H1 (cell line): ENCODE measurements at regions not wholly inside any gene's neighbourhood (a gene's known extent, or its start where the extent isn't known, plus 50 kb on each side); places are given as distances from the start of the nearest gene placed in this dataset.

Experiments
- CTCF ChIA-PET: fragments of 300-600 bp; sonication (Branson Sonifier 250); formaldehyde crosslinking; loops from one replicate; lab custom pipeline; 2021; ENCODE audit not compliant: partially characterized antibody; lab: Charles Lee
- POLR2A ChIA-PET: fragments of 300-600 bp; sonication (Branson Sonifier 250); formaldehyde crosslinking; loops from one replicate; lab custom pipeline; 2021; ENCODE audit warnings: inconsistent platforms; ENCODE audit not compliant: partially characterized antibody; lab: Charles Lee
- DNase-seq, 2 experiments: peaks; one replicate each; pipeline versions ENCODE4 v3.0.0 to v3.0.0-alpha.2; 2010 to 2022; ENCODE audit warnings: low spot score in 2 of 2, low read depth in 1 of 2, mixed read lengths in 1 of 2
- FAIRE-seq: peaks from 2 replicates; lab custom pipeline; 2011; peaks lifted over from hg19 to GRCh38; lab: Jason Lieb, UNC
- H2AFZ ChIP-seq: 2 replicates; pipeline ENCODE4 v1.8.1; 2012; ENCODE audit warnings: low read length, inconsistent platforms
- H2AK5ac ChIP-seq: 2 replicates; pipeline ENCODE4 v1.6.1; 2013; ENCODE audit warnings: low read depth, low read length
- H2BK120ac ChIP-seq: replicated peaks from 2 replicates; pipeline ENCODE3; 2013; ENCODE audit warnings: low read depth, low read length, inconsistent platforms
- H2BK12ac ChIP-seq: 2 replicates; pipeline ENCODE4 v1.6.1; 2013; ENCODE audit warnings: low read depth, low read length
- H2BK15ac ChIP-seq: 2 replicates; pipeline ENCODE4 v1.6.1; 2013; ENCODE audit warnings: low read length
- H2BK20ac ChIP-seq: 2 replicates; pipeline ENCODE4 v1.6.1; 2013; ENCODE audit warnings: low read length
- H2BK5ac ChIP-seq: 2 replicates; pipeline ENCODE4 v1.6.1; 2013; ENCODE audit warnings: low read depth, low read length
- H3K14ac ChIP-seq: 2 replicates; pipeline ENCODE4 v1.6.1; 2013; ENCODE audit warnings: inconsistent platforms; ENCODE audit not compliant: insufficient read length
- H3K18ac ChIP-seq: 2 replicates; pipeline ENCODE4 v1.6.1; 2013; ENCODE audit warnings: low read length; ENCODE audit errors: extremely low read depth
- H3K23ac ChIP-seq: 2 replicates; pipeline ENCODE4 v1.6.1; 2013; ENCODE audit warnings: inconsistent platforms; ENCODE audit not compliant: insufficient read length
- H3K23me2 ChIP-seq: 2 replicates; pipeline ENCODE4 v1.6.1; 2013; ENCODE audit warnings: low read depth, low read length
- H3K27ac ChIP-seq: 2 replicates; pipeline ENCODE4 v1.6.1; 2011; ENCODE audit warnings: low read depth, low read length, inconsistent platforms
- H3K27me3 ChIP-seq, 4 experiments: replicated peaks in 1 of 4; 1 replicate in 1 of 4; 2 replicates in 3 of 4; pipeline versions ENCODE4 v1.6.1 to v1.8.1; 2011 to 2013; ENCODE audit warnings: low read length in 3 of 4, mild to moderate bottlenecking in 3 of 4, inconsistent platforms in 2 of 4, mixed read lengths in 2 of 4, moderate library complexity in 1 of 4; ENCODE audit not compliant: control insufficient read depth in 3 of 4, insufficient read depth in 3 of 4; ENCODE audit errors: extremely low read depth in 1 of 4
- H3K36me3 ChIP-seq, 4 experiments: 2 replicates each; pipeline versions ENCODE4 v1.6.1 to v1.8.1; 2011 to 2013; ENCODE audit warnings: mild to moderate bottlenecking in 4 of 4, low read length in 3 of 4, moderate library complexity in 2 of 4, control low read depth in 1 of 4, inconsistent platforms in 1 of 4; ENCODE audit not compliant: insufficient read depth in 4 of 4, control insufficient read depth in 2 of 4
- H3K4ac ChIP-seq: replicated peaks from 2 replicates; pipeline ENCODE3; 2013; ENCODE audit warnings: low read length, low read depth, mixed read lengths, inconsistent platforms; ENCODE audit not compliant: insufficient read length
- H3K4me1 ChIP-seq, 4 experiments: replicated peaks in 1 of 4; 1 replicate in 1 of 4; 2 replicates in 3 of 4; pipeline versions ENCODE4 v1.6.1 to v1.8.1; 2011 to 2013; ENCODE audit warnings: low read length in 3 of 4, inconsistent platforms in 2 of 4, mixed read lengths in 1 of 4; ENCODE audit not compliant: insufficient read depth in 4 of 4, control insufficient read depth in 3 of 4
- H3K4me2 ChIP-seq, 2 experiments: 2 replicates each; pipeline versions ENCODE4 v1.6.1 to v1.8.1; 2011 to 2013; ENCODE audit warnings: low read depth in 2 of 2, low read length in 2 of 2, control low read depth in 1 of 2, inconsistent platforms in 1 of 2, mild to moderate bottlenecking in 1 of 2; ENCODE audit not compliant: insufficient read depth in 1 of 2
- H3K4me3 ChIP-seq, 4 experiments: fragments of 200-600, 300-600 bp in 1 of 4; sonication (generic), shearing (Covaris generic), sonication (Bioruptor Twin) in 1 of 4; 2 replicates each; pipeline versions ENCODE4 v1.5.1 to v1.8.1; 2011 to 2016; ENCODE audit warnings: low read length in 4 of 4, low read depth in 3 of 4, control low read depth in 2 of 4, inconsistent platforms in 2 of 4, mild to moderate bottlenecking in 2 of 4, mixed read lengths in 1 of 4, moderate library complexity in 1 of 4; ENCODE audit not compliant: insufficient read depth in 2 of 4; ENCODE audit errors: extremely low read depth in 1 of 4
- H3K56ac ChIP-seq: replicated peaks from 2 replicates; pipeline ENCODE3; 2013; ENCODE audit warnings: low read depth, mild to moderate bottlenecking, mixed read lengths, low read length, inconsistent platforms; ENCODE audit not compliant: insufficient read length
- H3K79me1 ChIP-seq: 2 replicates; pipeline ENCODE4 v1.6.1; 2013; ENCODE audit warnings: low read depth, low read length, control low read depth
- H3K79me2 ChIP-seq, 2 experiments: 2 replicates each; pipeline versions ENCODE4 v1.6.1 to v1.8.1; 2012 to 2013; ENCODE audit warnings: low read length in 2 of 2, mild to moderate bottlenecking in 2 of 2, inconsistent platforms in 1 of 2; ENCODE audit not compliant: insufficient read depth in 2 of 2, control insufficient read depth in 1 of 2
- H3K9ac ChIP-seq, 4 experiments: replicated peaks in 1 of 4; 1 replicate in 1 of 4; 2 replicates in 3 of 4; pipeline versions ENCODE4 v1.6.1 to v1.8.1; 2011 to 2013; ENCODE audit warnings: low read depth in 3 of 4, low read length in 3 of 4, control low read depth in 2 of 4, mild to moderate bottlenecking in 2 of 4, moderate library complexity in 2 of 4, inconsistent platforms in 1 of 4; ENCODE audit errors: extremely low read depth in 1 of 4
- H3K9me3 ChIP-seq, 2 experiments: 2 replicates each; pipeline versions ENCODE4 v1.6.1 to v1.8.1; 2012 to 2013; ENCODE audit warnings: mild to moderate bottlenecking in 2 of 2, moderate library complexity in 2 of 2, control low read depth in 1 of 2, inconsistent platforms in 1 of 2, low read depth in 1 of 2, low read length in 1 of 2, mixed read lengths in 1 of 2; ENCODE audit not compliant: insufficient read depth in 2 of 2
- H4K20me1 ChIP-seq, 2 experiments: replicated peaks in 1 of 2; 2 replicates each; pipeline versions ENCODE3 to v1.8.1; 2011 to 2013; ENCODE audit warnings: inconsistent platforms in 2 of 2, low read length in 2 of 2, mild to moderate bottlenecking in 1 of 2; ENCODE audit not compliant: insufficient read depth in 2 of 2, control insufficient read depth in 1 of 2
- H4K5ac ChIP-seq: 2 replicates; pipeline ENCODE4 v1.6.1; 2013; ENCODE audit warnings: low read length, low read depth, mixed read lengths, inconsistent platforms; ENCODE audit not compliant: insufficient read length
- H4K8ac ChIP-seq: 2 replicates; pipeline ENCODE4 v1.8.0; 2013; ENCODE audit warnings: mild to moderate bottlenecking, moderate library complexity, low read length, inconsistent platforms; ENCODE audit not compliant: insufficient read depth; ENCODE audit errors: extremely low read depth
- H4K91ac ChIP-seq: replicated peaks from 2 replicates; pipeline ENCODE3; 2013; ENCODE audit warnings: low read length, mixed read lengths, inconsistent platforms; ENCODE audit not compliant: insufficient read length
- BCL11A ChIP-seq, 2 experiments: IDR thresholded peaks; one replicate each; pipeline ENCODE4 v1.6.1; 2011; ENCODE audit warnings: low read depth in 2 of 2, low read length in 2 of 2, mild to moderate bottlenecking in 2 of 2
- BRCA1 ChIP-seq: IDR thresholded peaks from 2 replicates; pipeline ENCODE4 v1.6.1; 2012; ENCODE audit warnings: low read depth, low read length, improper control_type of control experiment
- CTBP2 ChIP-seq: IDR thresholded peaks from 2 replicates; pipeline ENCODE4 v1.7.0; 2011; ENCODE audit warnings: borderline replicate concordance, mild to moderate bottlenecking, moderate library complexity, mixed read lengths, low read length; ENCODE audit not compliant: insufficient read depth, insufficient read length
- PHF8 ChIP-seq: fragments of 200-600 bp; sonication (generic); conservative IDR thresholded peaks from 2 replicates; pipeline ENCODE4 v1.7.1; 2012; ENCODE audit warnings: low read depth, mild to moderate bottlenecking, inconsistent platforms, low read length, moderate library complexity
- RFX5 ChIP-seq: IDR thresholded peaks from 2 replicates; pipeline ENCODE4 v1.6.1; 2011; ENCODE audit warnings: low read depth, low read length, improper control_type of control experiment, borderline replicate concordance
- WGBS, 2 experiments: shearing (Covaris generic) in 1 of 2; methylation state at CpG; one replicate each; pipeline versions ENCODE4 v1.1.6 to v1.1.7; 2013 to 2015; ENCODE audit warnings: low lambda C conversion rate in 2 of 2, mixed read lengths in 2 of 2, inconsistent platforms in 1 of 2, low coverage in 1 of 2, missing lambda C conversion rate in 1 of 2; ENCODE audit not compliant: insufficient replicate concordance in 2 of 2, insufficient coverage in 1 of 2, insufficient read length in 1 of 2; ENCODE audit errors: extremely low coverage in 1 of 2, missing lambda C conversion rate in 1 of 2; 5-methylcytosine and 5-hydroxymethylcytosine counted together

- Histone ChIP-seq H4K91ac (no peak overlapping the region), H3K4me1 (peaks cover 0 to 3% (median 0%) of the 10 kb centered on the region in 4 experiments; a peak in 4 of 7 replicates), H3K4me3 (no peak overlapping the region), H3K4ac (no peak overlapping the region), H3K23ac (no peak overlapping the region), H4K8ac (peak overlapping the region; percentile 65; the same call in 1 of the 2 replicates), H4K20me1 (peaks cover 0 to 6% of the 10 kb centered on the region in 2 experiments), H3K14ac (no peak overlapping the region), H2BK5ac (no peak overlapping the region; the same call in 1 of the 2 replicates), H3K79me2 (no peaks in the 10 kb centered on the region; a peak in 1 of 4 replicates), H3K18ac (no peak overlapping the region; the same call in 1 of the 2 replicates), H3K9ac (no peak overlapping the region), H3K9me3 (no peaks in the 10 kb centered on the region), H2BK20ac (no peak overlapping the region), H2AFZ (no peak overlapping the region), H3K27ac (no peak overlapping the region), H2BK15ac (no peak overlapping the region), H2BK120ac (no peak overlapping the region), H2AK5ac (no peak overlapping the region), H3K36me3 (no peaks in the 10 kb centered on the region), H3K27me3 (peaks cover 0 to 3% (median 0%) of the 10 kb centered on the region in 4 experiments; a peak in 2 of 7 replicates), H3K4me2 (no peak overlapping the region), H4K5ac (no peak overlapping the region), H3K79me1 (no peaks in the 10 kb centered on the region; the same call in 1 of the 2 replicates), H2BK12ac (no peak overlapping the region), H3K23me2 (no peaks in the 10 kb centered on the region), H3K56ac (no peak overlapping the region)
- TF ChIP-seq BCL11A (IDR thresholded peaks at IDR 0.05; ENCODE audit: low read depth in 2 of 2, low read length in 2 of 2) (no peak), BRCA1 (no peak), CTBP2 (no peak), RFX5 (no peak), PHF8 (no peak)
- no peak for FAIRE-seq
- POLR2A ChIA-PET, result no interaction called here
- CTCF ChIA-PET, result interaction anchor here (1.4 to 4.3 kb wide), 2 partner anchors 16 to 26 kb away, joined by 3 to 42 read pairs; no protein-coding TSS in a partner anchor
- 92% methylated on average over 9 of the region's 9 CpGs; no CpG with 5 or more reads in 1 of the 2 experiments for WGBS, 2 experiments
- DNase-seq, result no peak
Measured at GRCh38 chr16:85269165-85269564, 156.9 kb upstream of the CIBAR2 start.
